Adrenal gland (tissue), 9 donors: ENCODE measurements at regions not wholly inside any gene's neighbourhood (a gene's known extent, or its start where the extent isn't known, plus 50 kb on each side); places are given as distances from the start of the nearest gene placed in this dataset.
"Not testable (repeated sequence)": the region's sequence is repeated elsewhere in the genome, so short reads cannot be mapped to it uniquely, and the experiment has no call there.

Experiments
- DNase-seq, 7 donors: peaks; one replicate each; pipeline ENCODE4 v3.0.0-alpha.2; 2019 to 2020
- H3K27ac ChIP-seq, 5 donors: fragments of 200-600 bp; sonication (generic) in 4 of 5; 1 replicate in 3 of 5; 2 replicates in 2 of 5; pipeline versions ENCODE4 v1.5.1 to v1.8.0; 2016 to 2020; ENCODE audit warnings: mild to moderate bottlenecking in 1 of 5
- H3K27me3 ChIP-seq: fragments of 200-600 bp; 2 replicates; pipeline ENCODE4 v1.8.0; 2021
- H3K36me3 ChIP-seq, 2 donors: fragments of 200-600 bp; replicated peaks in 1 of 2; 1 replicate in 1 of 2; 2 replicates in 1 of 2; pipeline versions ENCODE4 v1.5.1 to v1.8.0; 2018 to 2022
- H3K4me1 ChIP-seq, 2 donors: fragments of 200-600 bp; replicated peaks in 1 of 2; 1 replicate in 1 of 2; 2 replicates in 1 of 2; pipeline versions ENCODE4 v1.5.1 to v1.8.0; 2018 to 2021
- H3K4me3 ChIP-seq, 4 donors: fragments of 200-600 bp; sonication (generic) in 3 of 4; one replicate each; pipeline ENCODE4 v1.5.1; 2016 to 2018
- H3K9me3 ChIP-seq, 3 donors: fragments of 200-600 bp; sonication (generic) in 1 of 3; replicated peaks in 1 of 3; 1 replicate in 2 of 3; 2 replicates in 1 of 3; pipeline versions ENCODE4 v1.5.1 to v1.8.0; 2016 to 2021
- POLR2A ChIP-seq, 2 donors: fragments of 450-650 bp; IDR thresholded peaks; one replicate each; pipeline ENCODE4 v1.6.1; 2017; ENCODE audit warnings: antibody characterized with exemption in 2 of 2, mild to moderate bottlenecking in 2 of 2, moderate library complexity in 1 of 2
- WGBS, 4 donors: extraction: QIAGEN DNeasy Blood & Tissue Kit in 2 of 4; methylation state at CpG; one replicate each; pipeline versions ENCODE4 v1.1.5 to v1.1.7; 2013 to 2017; 5-methylcytosine and 5-hydroxymethylcytosine counted together
- intact Hi-C, 2 donors: fragments of 100-400 bp; cut with DNase I; formaldehyde crosslinking; loops; one replicate each; pipeline versions ENCODE4 v1.14.1 to v1.15.0; 2022 to 2023
- TF ChIP-seq, protein P1 (sequence below), 6 experiments: fragments of 450-650 bp in 4 of 6; fragments of 200-600 bp in 2 of 6; sonication (generic) in 1 of 6; IDR thresholded peaks; 1 replicate in 5 of 6; 2 replicates in 1 of 6; pipeline versions ENCODE4 v1.5.1 to v1.8.0; 2016 to 2021; ENCODE audit warnings: antibody characterized with exemption in 6 of 6, mild to moderate bottlenecking in 2 of 6, moderate library complexity in 1 of 6
- donor health status: healthy with polysubstance abuse.
- donor health status: Bipolar disorder and iron deficiency.
- donor health status: DM: yes; HTN: yes; CAD: no.
- donor health status: DM: no; HTN: no; CAD: no.
- donor health status: DM: no; HTN: no; CAD: no.

DNA sequence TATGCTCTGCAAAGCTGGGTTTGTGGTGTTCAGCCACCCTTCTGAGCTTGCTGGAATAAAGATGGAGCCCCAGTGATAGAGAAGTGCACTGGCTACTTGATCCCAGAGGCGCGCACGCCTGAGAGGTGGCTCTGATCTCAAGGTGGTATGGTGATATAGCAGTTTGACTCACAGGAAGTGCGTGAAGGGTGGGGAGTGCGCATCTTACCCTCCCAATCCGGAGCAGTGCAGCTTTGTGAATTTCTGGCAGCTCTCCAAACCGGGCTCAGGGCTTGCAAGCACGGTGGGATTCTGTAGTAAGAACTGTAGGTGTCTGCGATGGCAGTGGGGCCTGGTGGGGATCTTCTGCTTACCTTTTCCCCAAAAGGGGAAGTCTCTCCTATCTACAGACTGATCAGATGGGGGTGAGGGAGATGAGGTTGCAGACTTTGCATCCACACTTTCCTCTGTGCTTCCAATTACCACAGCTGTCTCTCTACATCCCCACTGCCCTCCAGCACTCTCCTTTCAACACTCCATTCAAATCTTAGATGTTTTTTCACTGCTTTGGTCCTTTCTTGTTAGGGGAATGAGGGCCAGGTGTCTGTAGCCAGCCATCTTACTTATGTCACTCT, 197.4 kb upstream of the SLC38A2 start:
- H3K4me1 ChIP-seq = no peaks in the 10 kb centered on the region
- WGBS, 4 donors = 90 to 96% (median 90%) methylated on average over 6 to 9 of the region's 9 CpGs

DNA sequence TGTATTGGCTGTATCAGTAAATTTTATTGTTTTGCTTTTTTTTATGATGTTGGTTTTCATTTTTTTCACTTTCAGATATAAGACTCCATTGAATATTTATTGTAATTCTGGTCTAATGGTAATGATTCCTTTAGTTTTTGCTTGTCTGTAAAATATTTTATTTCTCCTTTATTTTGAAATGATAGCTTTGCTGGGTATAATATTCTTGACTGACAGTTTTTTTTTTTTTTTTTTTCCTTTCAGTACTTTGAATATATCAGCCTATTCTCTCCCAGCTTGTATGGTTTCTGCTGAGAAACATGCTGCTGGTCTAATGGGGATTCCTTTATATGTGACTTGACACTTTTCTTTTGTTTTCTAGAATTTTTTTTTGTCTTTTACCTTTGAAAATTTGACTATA, 195.1 kb upstream of the SLC38A2 start:
- Histone ChIP-seq H3K36me3 (no peaks in the 10 kb centered on the region), H3K27me3 (no peaks in the 10 kb centered on the region), H3K4me1 (peaks cover 5 to 6% of the 10 kb centered on the region in 2 donors), H3K9me3 (peaks cover 0 to 18% (median 8%) of the 10 kb centered on the region in 3 donors), H3K27ac (no peak overlapping the region), H3K4me3 (no peak overlapping the region)
- intact Hi-C loops = loop anchor here in 1 of 2 donors (10.0 kb wide), 1 partner anchor 193 kb away; the partner anchor contains the start of gene SLC38A2
- TF ChIP-seq, protein P1, sequence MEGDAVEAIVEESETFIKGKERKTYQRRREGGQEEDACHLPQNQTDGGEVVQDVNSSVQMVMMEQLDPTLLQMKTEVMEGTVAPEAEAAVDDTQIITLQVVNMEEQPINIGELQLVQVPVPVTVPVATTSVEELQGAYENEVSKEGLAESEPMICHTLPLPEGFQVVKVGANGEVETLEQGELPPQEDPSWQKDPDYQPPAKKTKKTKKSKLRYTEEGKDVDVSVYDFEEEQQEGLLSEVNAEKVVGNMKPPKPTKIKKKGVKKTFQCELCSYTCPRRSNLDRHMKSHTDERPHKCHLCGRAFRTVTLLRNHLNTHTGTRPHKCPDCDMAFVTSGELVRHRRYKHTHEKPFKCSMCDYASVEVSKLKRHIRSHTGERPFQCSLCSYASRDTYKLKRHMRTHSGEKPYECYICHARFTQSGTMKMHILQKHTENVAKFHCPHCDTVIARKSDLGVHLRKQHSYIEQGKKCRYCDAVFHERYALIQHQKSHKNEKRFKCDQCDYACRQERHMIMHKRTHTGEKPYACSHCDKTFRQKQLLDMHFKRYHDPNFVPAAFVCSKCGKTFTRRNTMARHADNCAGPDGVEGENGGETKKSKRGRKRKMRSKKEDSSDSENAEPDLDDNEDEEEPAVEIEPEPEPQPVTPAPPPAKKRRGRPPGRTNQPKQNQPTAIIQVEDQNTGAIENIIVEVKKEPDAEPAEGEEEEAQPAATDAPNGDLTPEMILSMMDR (IDR thresholded peaks at IDR 0.05) = no peak
- TF ChIP-seq POLR2A (IDR thresholded peaks at IDR 0.05) = no peak
- no peak for DNase-seq

More for the DNA sequence above, 197.4 kb upstream of the SLC38A2 start:
- TF ChIP-seq POLR2A (IDR thresholded peaks at IDR 0.05) = no peak
- TF ChIP-seq, protein P1 (IDR thresholded peaks at IDR 0.05) = no peak
- no peak for DNase-seq
- Histone ChIP-seq H3K9me3 (peaks cover 0 to 18% (median 8%) of the 10 kb centered on the region in 3 donors), H3K36me3 (no peaks in the 10 kb centered on the region), H3K27ac (no peak overlapping the region), H3K27me3 (no peaks in the 10 kb centered on the region), H3K4me3 (no peak overlapping the region)
- intact Hi-C loops = loop anchor here in 1 of 2 donors (10.0 kb wide), 1 partner anchor 195 kb away; the partner anchor contains the start of gene SLC38A2

DNA sequence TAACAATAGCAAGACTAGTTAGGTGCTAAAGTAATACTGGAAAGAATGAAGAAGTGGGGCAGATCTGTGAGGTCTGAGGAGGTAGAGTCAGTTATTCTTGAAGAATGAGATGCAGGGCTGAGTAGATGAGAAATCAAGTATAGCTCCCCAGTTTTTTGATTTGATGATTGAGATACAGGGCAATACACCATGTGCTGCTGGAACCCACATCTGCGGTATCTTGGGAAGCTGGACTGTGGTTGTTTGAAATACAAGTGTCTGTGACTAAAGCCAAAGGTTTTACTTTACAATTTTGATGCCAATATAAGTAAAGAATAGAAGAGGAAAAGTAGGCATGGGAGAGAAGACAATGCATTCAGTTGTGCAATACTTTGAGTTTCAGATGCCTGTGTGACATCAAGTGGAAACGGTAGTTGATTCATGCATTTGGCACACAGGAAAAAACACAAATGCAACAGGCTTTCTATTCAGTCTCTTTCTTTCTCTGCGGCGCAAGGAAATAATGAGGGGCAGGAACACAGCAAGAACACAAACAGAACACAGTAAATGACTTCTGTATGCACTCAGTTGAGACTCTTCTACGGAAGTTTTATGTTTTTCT, 190.2 kb upstream of the SLC38A2 start:
- Histone ChIP-seq H3K36me3 (no peaks in the 10 kb centered on the region), H3K4me3 (no peak overlapping the region), H3K27ac (peak overlapping the region in 2 of 5 donors; percentile 13 to 14), H3K4me1 (peaks cover 7 to 14% of the 10 kb centered on the region in 2 donors), H3K9me3 (peaks cover 0 to 8% (median 7%) of the 10 kb centered on the region in 3 donors), H3K27me3 (no peaks in the 10 kb centered on the region)
- peak in 4 of 7 donors; percentile 30 to 49 (median 36) for DNase-seq
- no peak for TF ChIP-seq POLR2A (IDR thresholded peaks at IDR 0.05)
- TF ChIP-seq, protein P1 (IDR thresholded peaks at IDR 0.05) = no peak
- 47 to 54% (median 50%) methylated on average over 5 of the region's 5 CpGs for WGBS, 4 donors
- intact Hi-C loops = loop anchor here in 1 of 2 donors (10.0 kb wide), 1 partner anchor 188 kb away; the partner anchor contains the start of gene SLC38A2

DNA sequence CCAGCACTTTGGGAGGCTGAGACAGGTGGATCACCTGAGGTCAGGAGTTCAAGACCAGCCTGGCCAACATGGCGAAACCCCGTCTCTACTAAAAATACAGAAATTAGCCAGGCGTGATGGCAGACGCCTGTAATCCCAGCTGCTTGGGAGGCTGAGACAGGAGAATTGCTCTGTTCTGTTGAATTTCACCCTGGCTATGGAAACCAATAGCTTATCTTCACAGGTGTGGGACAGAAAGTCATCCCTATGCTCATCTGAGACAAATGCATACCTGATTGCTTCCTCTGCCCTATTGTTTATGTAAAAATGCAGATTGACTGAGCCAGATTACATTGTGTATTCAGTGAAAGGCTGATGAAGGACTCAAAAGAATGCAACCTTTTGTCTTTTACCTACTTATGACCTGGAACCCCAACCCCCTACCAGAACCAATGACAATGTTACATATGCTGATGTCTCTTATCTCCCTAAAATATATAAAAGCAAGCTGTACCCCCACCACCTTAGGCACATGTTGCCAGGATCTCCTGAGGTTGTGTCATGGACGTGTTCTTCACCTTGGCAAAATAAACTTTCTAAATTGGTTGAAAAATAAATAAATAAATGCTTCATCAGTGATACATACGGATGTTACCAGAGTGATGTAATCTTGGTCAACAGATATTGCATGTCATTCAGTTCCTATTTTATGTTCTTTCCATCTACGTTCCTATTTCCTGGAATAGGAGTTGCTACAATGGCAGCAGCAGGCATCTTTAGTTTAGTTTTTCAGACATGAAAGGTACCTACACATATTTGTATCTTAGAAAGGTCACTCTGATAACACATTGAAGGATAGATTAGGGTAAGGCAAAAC, 189.4 kb upstream of the SLC38A2 start:
- not testable (repeated sequence) for H3K9me3 ChIP-seq, H3K27me3 ChIP-seq, DNase-seq, H3K36me3 ChIP-seq, H3K4me3 ChIP-seq
- peak overlapping the region in 1 of 5 donors; percentile 13 for H3K27ac ChIP-seq
- WGBS, 4 donors = 81 to 88% (median 87%) methylated on average over 7 of the region's 7 CpGs
- intact Hi-C loops = loop anchor here in 1 of 2 donors (10.0 kb wide), 1 partner anchor 187 kb away; the partner anchor contains the start of gene SLC38A2
- H3K4me1 ChIP-seq = peaks cover 14 to 21% of the 10 kb centered on the region in 2 donors
